ENCODE measurements at regions not wholly inside any gene's neighbourhood (a gene's known extent, or its start where the extent isn't known, plus 50 kb on each side); places are given as distances from the start of the nearest gene placed in this dataset.

GRCh38 chr10:131703941-131704340 is 196.9 kb upstream of the PPP2R2D start:
- Histone ChIP-seq H3K4me3 (ENCODE audit: severe bottlenecking) (no peak overlapping the region), H3K36me3 (ENCODE audit: low read depth) (no peaks in the 10 kb centered on the region), H3K27me3 (ENCODE audit: insufficient read depth, poor library complexity, severe bottlenecking) (no peaks in the 10 kb centered on the region), H3K27ac (ENCODE audit: poor library complexity, severe bottlenecking) (no peak overlapping the region), H3K9me3 (ENCODE audit: severe bottlenecking) (no peaks in the 10 kb centered on the region), H3K4me1 (ENCODE audit: insufficient read depth, poor library complexity, severe bottlenecking) (no peaks in the 10 kb centered on the region)
- no peak for DNase-seq (ENCODE audit: low spot score)
- no peak for TF ChIP-seq CTCF (IDR thresholded peaks at IDR 0.05; ENCODE audit: poor library complexity, severe bottlenecking)
- no peak for ATAC-seq (ENCODE audit: low read depth)

DNA sequence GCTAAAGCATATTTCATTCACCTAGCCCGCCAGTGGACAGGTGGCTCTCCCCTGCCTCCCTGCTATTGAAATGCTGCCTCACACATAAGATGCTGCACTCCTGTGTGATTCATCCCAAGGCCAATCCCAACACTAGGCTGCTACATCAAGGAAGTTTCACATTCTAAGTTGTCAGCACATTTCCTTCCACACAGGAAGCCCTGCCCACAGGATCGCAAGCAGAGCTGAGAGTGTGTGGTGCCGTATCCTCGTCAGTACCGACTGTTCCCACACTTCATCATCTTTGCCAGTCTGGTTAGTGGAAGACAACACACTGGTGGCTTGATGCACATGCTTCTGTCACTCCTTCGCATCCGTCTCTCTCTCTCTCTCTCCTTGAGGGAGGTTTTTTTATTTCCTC is 194.3 kb upstream of the PPP2R2D start:
- DNase-seq (ENCODE audit: low spot score), result no peak
- Histone ChIP-seq H3K36me3 (ENCODE audit: low read depth) (no peaks in the 10 kb centered on the region), H3K27ac (ENCODE audit: poor library complexity, severe bottlenecking) (no peak overlapping the region), H3K9me3 (ENCODE audit: severe bottlenecking) (no peaks in the 10 kb centered on the region), H3K4me3 (ENCODE audit: severe bottlenecking) (no peak overlapping the region), H3K27me3 (ENCODE audit: insufficient read depth, poor library complexity, severe bottlenecking) (no peaks in the 10 kb centered on the region), H3K4me1 (ENCODE audit: insufficient read depth, poor library complexity, severe bottlenecking) (no peaks in the 10 kb centered on the region)
- TF ChIP-seq CTCF (IDR thresholded peaks at IDR 0.05; ENCODE audit: poor library complexity, severe bottlenecking), result no peak
- ATAC-seq (ENCODE audit: low read depth), result no peak

- Histone ChIP-seq H3K4me3 (ENCODE audit: severe bottlenecking) (no peak overlapping the region), H3K27ac (ENCODE audit: poor library complexity, severe bottlenecking) (no peak overlapping the region), H3K9me3 (ENCODE audit: severe bottlenecking) (no peaks in the 10 kb centered on the region), H3K4me1 (ENCODE audit: insufficient read depth, poor library complexity, severe bottlenecking) (no peaks in the 10 kb centered on the region), H3K27me3 (ENCODE audit: insufficient read depth, poor library complexity, severe bottlenecking) (no peaks in the 10 kb centered on the region), H3K36me3 (ENCODE audit: low read depth) (no peaks in the 10 kb centered on the region)
- TF ChIP-seq CTCF (IDR thresholded peaks at IDR 0.05; ENCODE audit: poor library complexity, severe bottlenecking), result no peak
- DNase-seq (ENCODE audit: low spot score) (no peak), ATAC-seq (ENCODE audit: low read depth) (no peak)
Observed at GRCh38 chr10:131706952-131707351, 193.9 kb upstream of the PPP2R2D start.

- no peak for TF ChIP-seq CTCF (IDR thresholded peaks at IDR 0.05; ENCODE audit: poor library complexity, severe bottlenecking)
- Histone ChIP-seq H3K27me3 (ENCODE audit: insufficient read depth, poor library complexity, severe bottlenecking) (peaks cover under 1% of the 10 kb centered on the region), H3K27ac (ENCODE audit: poor library complexity, severe bottlenecking) (no peak overlapping the region), H3K4me3 (ENCODE audit: severe bottlenecking) (no peak overlapping the region), H3K36me3 (ENCODE audit: low read depth) (no peaks in the 10 kb centered on the region), H3K4me1 (ENCODE audit: insufficient read depth, poor library complexity, severe bottlenecking) (no peaks in the 10 kb centered on the region), H3K9me3 (ENCODE audit: severe bottlenecking) (no peaks in the 10 kb centered on the region)
- DNase-seq (ENCODE audit: low spot score), result no peak
- ATAC-seq (ENCODE audit: low read depth), result no peak
Observed at GRCh38 chr10:131708225-131708880, 192.5 kb upstream of the PPP2R2D start.

- TF ChIP-seq CTCF (IDR thresholded peaks at IDR 0.05; ENCODE audit: poor library complexity, severe bottlenecking), result no peak
- no peak overlapping the region for H3K4me3 ChIP-seq (ENCODE audit: severe bottlenecking)
- DNase-seq (ENCODE audit: low spot score) (no peak), ATAC-seq (ENCODE audit: low read depth) (no peak)
- no peaks in the 10 kb centered on the region for H3K4me1 ChIP-seq (ENCODE audit: insufficient read depth, poor library complexity, severe bottlenecking)
- peaks cover 4% of the 10 kb centered on the region for H3K9me3 ChIP-seq (ENCODE audit: severe bottlenecking)
- no peaks in the 10 kb centered on the region for H3K36me3 ChIP-seq (ENCODE audit: low read depth)
- H3K27me3 ChIP-seq (ENCODE audit: insufficient read depth, poor library complexity, severe bottlenecking), result peaks cover 7% of the 10 kb centered on the region
- no peak overlapping the region for H3K27ac ChIP-seq (ENCODE audit: poor library complexity, severe bottlenecking)
Observed at GRCh38 chr10:131710142-131710861, 190.5 kb upstream of the PPP2R2D start.
